A549 (cell line): ENCODE measurements at regions not wholly inside any gene's neighbourhood (a gene's known extent, or its start where the extent isn't known, plus 50 kb on each side); places are given as distances from the start of the nearest gene placed in this dataset.

Experiments
- ATAC-seq, 2 experiments: fragments of 200-7000 bp in 1 of 2; fragments of >200 bp in 1 of 2; cut with Nextera tagmentation in 1 of 2; cut with Tn5 transposase in 1 of 2; 3 replicates each; pipeline versions ENCODE4 v1.8.0 to v1.9.1; 2018 to 2020; ENCODE audit warnings: mild to moderate bottlenecking in 1 of 2, moderate library complexity in 1 of 2
- CTCF ChIA-PET: fragments of 300-600 bp; sonication (Branson Sonifier 250); formaldehyde crosslinking; extraction: SDS; loops from one replicate; lab custom pipeline; 2021; ENCODE audit warnings: antibody characterized with exemption, inconsistent platforms; lab: Yijun Ruan, JAX
- POLR2A ChIA-PET: fragments of 350-600 bp; formaldehyde crosslinking; extraction: SDS; loops from one replicate; lab custom pipeline; 2021; ENCODE audit warnings: antibody characterized with exemption, inconsistent platforms; lab: Yijun Ruan, JAX
- DNase-seq, 2 experiments: peaks; one replicate each; pipeline versions ENCODE4 v3.0.0 to v3.0.0-alpha.2; 2011 to 2016; ENCODE audit warnings: low read depth in 1 of 2, low spot score in 1 of 2
- FAIRE-seq: peaks from 2 replicates; lab custom pipeline; 2011; peaks lifted over from hg19 to GRCh38; lab: Jason Lieb, UNC
- H3K27ac ChIP-seq, 2 experiments: fragments of >200 bp; sonication (Bioruptor Twin); formaldehyde crosslinking; 3 replicates each; pipeline ENCODE4 v1.5.1; 2016 to 2017
- H3K4me1 ChIP-seq: fragments of >200 bp; sonication (Bioruptor Twin); formaldehyde crosslinking; 3 replicates; pipeline ENCODE4 v1.6.1; 2016
- H3K4me2 ChIP-seq: fragments of >200 bp; sonication (Bioruptor Twin); formaldehyde crosslinking; 3 replicates; pipeline ENCODE4 v1.6.1; 2016
- H3K4me3 ChIP-seq: fragments of >200 bp; sonication (Bioruptor Twin); formaldehyde crosslinking; 3 replicates; pipeline ENCODE4 v1.5.1; 2016
- H3K9me3 ChIP-seq: fragments of >200 bp; sonication (Bioruptor Twin); formaldehyde crosslinking; 3 replicates; pipeline ENCODE4 v1.6.1; 2016
- CBX2 ChIP-seq: fragments of 200-600 bp; sonication (generic); IDR thresholded peaks from 2 replicates; pipeline ENCODE4 v1.6.1; 2016; ENCODE audit warnings: low read depth, mild to moderate bottlenecking, borderline replicate concordance
- CHD2 ChIP-seq: fragments of 150-350 bp; IDR thresholded peaks from 2 replicates; pipeline ENCODE4 v1.6.1; 2014; ENCODE audit warnings: low read length; ENCODE audit not compliant: partially characterized antibody
- CTCF ChIP-seq: fragments of >200 bp; sonication (Bioruptor Twin); formaldehyde crosslinking; IDR thresholded peaks from 3 replicates; pipeline ENCODE4 v1.5.1; 2016
- EHF ChIP-seq: fragments of 250-450 bp; sonication (Bioruptor Pico); IDR thresholded peaks from 2 replicates; pipeline ENCODE4 v1.5.0; 2020; ENCODE audit warnings: mild to moderate bottlenecking
- FOSL2 ChIP-seq, 2 experiments: fragments of 450-650 bp in 1 of 2; fragments of >200 bp in 1 of 2; sonication (Bioruptor Twin) in 1 of 2; formaldehyde crosslinking; IDR thresholded peaks; 2 replicates each; pipeline versions ENCODE4 v1.5.0 to v1.6.1; 2016 to 2020; ENCODE audit warnings: mild to moderate bottlenecking in 1 of 2, moderate library complexity in 1 of 2
- HES2 ChIP-seq: fragments of >200 bp; sonication (Bioruptor Twin); formaldehyde crosslinking; IDR thresholded peaks from 2 replicates; pipeline ENCODE4 v1.6.1; 2016
- HEYL ChIP-seq: fragments of 250-450 bp; sonication (Bioruptor Pico); IDR thresholded peaks from 2 replicates; pipeline ENCODE4 v1.8.0; 2021; ENCODE audit warnings: mild to moderate bottlenecking, moderate library complexity
- HOXB13 ChIP-seq: fragments of 250-450 bp; sonication (Bioruptor Pico); IDR thresholded peaks from 2 replicates; pipeline ENCODE4 v1.5.0; 2020; ENCODE audit warnings: low read depth, mild to moderate bottlenecking, moderate library complexity
- JUNB ChIP-seq: fragments of >200 bp; sonication (Bioruptor Twin); formaldehyde crosslinking; IDR thresholded peaks from 2 replicates; pipeline ENCODE4 v1.6.1; 2016
- MAX ChIP-seq: IDR thresholded peaks from 2 replicates; pipeline ENCODE4 v1.6.1; 2012
- NFE2L2 ChIP-seq: fragments of 150-350 bp; conservative IDR thresholded peaks from 2 replicates; pipeline ENCODE4 v1.6.1; 2014; ENCODE audit warnings: low read length
- NR3C1 ChIP-seq: fragments of >200 bp; sonication (Bioruptor Twin); formaldehyde crosslinking; IDR thresholded peaks from 3 replicates; pipeline ENCODE4 v1.6.1; 2017
- PBX3 ChIP-seq: IDR thresholded peaks from 2 replicates; pipeline ENCODE4 v1.6.1; 2012
- PHF8 ChIP-seq: fragments of 200-600 bp; sonication (generic); IDR thresholded peaks from 2 replicates; pipeline ENCODE4 v1.6.1; 2016; ENCODE audit warnings: low read depth, mild to moderate bottlenecking, antibody characterized with exemption, moderate library complexity, borderline replicate concordance
- POLR2A ChIP-seq: IDR thresholded peaks from 2 replicates; pipeline ENCODE4 v1.6.1; 2012; ENCODE audit warnings: mild to moderate bottlenecking, low read length
- POLR2AphosphoS2 ChIP-seq: conservative IDR thresholded peaks from 2 replicates; pipeline ENCODE4 v1.6.1; 2012; ENCODE audit warnings: low read length, improper control_type of control experiment, inconsistent platforms
- RAD21 ChIP-seq, 2 experiments: fragments of >200 bp in 1 of 2; sonication (Bioruptor Twin) in 1 of 2; formaldehyde crosslinking in 1 of 2; IDR thresholded peaks in 1 of 2; conservative IDR thresholded peaks in 1 of 2; 2 replicates in 1 of 2; 3 replicates in 1 of 2; pipeline ENCODE4 v1.6.1; 2012 to 2018; ENCODE audit warnings: inconsistent platforms in 1 of 2
- RNF2 ChIP-seq: fragments of 200-600 bp; sonication (generic); IDR thresholded peaks from 2 replicates; pipeline ENCODE4 v1.6.1; 2016; ENCODE audit warnings: low read depth, mild to moderate bottlenecking, antibody characterized with exemption, moderate library complexity, borderline replicate concordance
- SMC3 ChIP-seq: fragments of >200 bp; sonication (Bioruptor Twin); formaldehyde crosslinking; IDR thresholded peaks from 3 replicates; pipeline ENCODE4 v1.6.1; 2018; ENCODE audit warnings: inconsistent platforms
- SREBF2 ChIP-seq: fragments of 450-650 bp; IDR thresholded peaks from 2 replicates; pipeline ENCODE4 v1.6.1; 2014; ENCODE audit warnings: mild to moderate bottlenecking, moderate library complexity
- TFCP2L1 ChIP-seq: fragments of 250-450 bp; sonication (Bioruptor Pico); IDR thresholded peaks from 2 replicates; pipeline ENCODE4 v1.5.0; 2021; ENCODE audit warnings: mild to moderate bottlenecking
- WGBS: methylation state at CpG from one replicate; pipeline ENCODE4 v1.1.6; 2017; ENCODE audit errors: missing lambda C conversion rate; 5-methylcytosine and 5-hydroxymethylcytosine counted together

DNA sequence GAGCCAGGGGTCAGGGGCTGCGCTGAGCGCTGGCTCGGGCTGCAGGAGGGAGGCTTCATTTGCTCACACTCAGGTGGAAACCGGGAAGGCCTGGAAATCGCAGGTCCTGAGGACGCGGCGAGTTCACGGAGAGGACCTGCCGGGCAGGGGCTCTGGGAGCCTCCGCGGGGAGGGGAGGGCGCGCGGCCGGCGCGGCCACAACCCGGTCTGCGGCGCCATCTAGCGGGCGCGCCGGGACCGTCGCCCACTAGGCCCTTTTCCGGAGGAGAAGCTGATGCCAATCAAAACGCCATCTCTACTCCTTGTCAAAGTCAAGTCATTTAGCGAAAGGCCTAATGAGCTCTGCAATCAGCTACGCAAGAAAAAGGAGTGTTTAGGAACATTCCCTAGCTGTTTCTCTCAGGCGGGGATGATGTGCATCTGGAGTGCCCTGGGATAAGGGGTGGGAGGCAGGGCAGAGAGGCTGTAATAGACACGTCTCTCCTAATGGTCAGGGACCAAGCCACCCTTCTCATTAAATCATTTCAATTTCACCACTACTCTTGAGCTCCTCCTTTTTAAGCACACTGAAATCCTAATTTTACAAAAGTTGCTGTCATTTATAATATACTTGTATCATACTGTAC lies 885.8 kb upstream of the TMEM132C start:
- 12% methylated on average over 25 of the region's 33 CpGs for WGBS
- no peak overlapping the region for H3K4me3 ChIP-seq
- TF ChIP-seq HES2, result no peak
- TF ChIP-seq RAD21 (conservative IDR thresholded peaks at IDR 0.05 in 1 of 2, IDR thresholded peaks at IDR 0.05 in 1 of 2), result peak; percentile 81 to 88
- TF ChIP-seq PHF8, result no peak
- TF ChIP-seq CHD2, result no peak
- TF ChIP-seq CTCF, result peak; percentile 80
- no peak for TF ChIP-seq RNF2
- TF ChIP-seq SREBF2, result no peak
- no peak for TF ChIP-seq CBX2
- no peak for TF ChIP-seq PBX3
- peak; percentile 77 for TF ChIP-seq SMC3
- no peak for TF ChIP-seq EHF (CRISPR knock-in tag)
- TF ChIP-seq HOXB13 (CRISPR knock-in tag), result no peak
- TF ChIP-seq TFCP2L1, result no peak
- TF ChIP-seq, all 56 proteins: peak for 3
- POLR2A ChIA-PET, result no interaction called here
- H3K4me1 ChIP-seq, result no peaks in the 10 kb centered on the region
- H3K9me3 ChIP-seq, result no peaks in the 10 kb centered on the region
- DNase-seq, result peak; percentile 30 to 32
- CTCF ChIA-PET, result interaction anchor here (0.6 to 1.7 kb wide), 42 partner anchors 8 to 1807 kb away, joined by 3 to 33 read pairs (median 4); no protein-coding TSS in a partner anchor
- H3K4me2 ChIP-seq, result peak overlapping the region; percentile 72
- no peak for FAIRE-seq
- ATAC-seq, result peak; percentile 91 to 98
- H3K27ac ChIP-seq, result no peak overlapping the region

- ATAC-seq, result no peak
- ChIA-PET POLR2A (no interaction called here), CTCF (interaction anchor here (0.6 to 1.7 kb wide), 42 partner anchors 8 to 1808 kb away, joined by 3 to 33 read pairs (median 4); no protein-coding TSS in a partner anchor)
- WGBS, result 36% methylated on average over 6 of the region's 6 CpGs
- Histone ChIP-seq H3K27ac (no peak overlapping the region), H3K9me3 (no peaks in the 10 kb centered on the region), H3K4me3 (no peak overlapping the region), H3K4me2 (no peak overlapping the region), H3K4me1 (no peaks in the 10 kb centered on the region)
- FAIRE-seq, result no peak
- no peak for DNase-seq
- TF ChIP-seq CBX2, result no peak
- no peak for TF ChIP-seq HEYL (CRISPR knock-in tag)
- no peak for TF ChIP-seq JUNB
- no peak for TF ChIP-seq NR3C1
- TF ChIP-seq CTCF, result no peak
- no peak for TF ChIP-seq POLR2AphosphoS2
- no peak for TF ChIP-seq MAX
- no peak for TF ChIP-seq FOSL2 (IDR thresholded peaks at IDR 0.05)
- no peak for TF ChIP-seq FOSL2 (CRISPR knock-in tag; IDR thresholded peaks at IDR 0.05)
- TF ChIP-seq NFE2L2, result no peak
- no peak for TF ChIP-seq POLR2A
- no peak for TF ChIP-seq HES2
Measured at GRCh38 chr12:127381681-127382080, 885.3 kb upstream of the TMEM132C start.
